Endometrium (tissue), 2 donors: ENCODE measurements at regions not wholly inside any gene's neighbourhood (a gene's known extent, or its start where the extent isn't known, plus 50 kb on each side); places are given as distances from the start of the nearest gene placed in this dataset.
A peak's percentile ranks its signal among the peaks of the same experiment; 100 is the strongest.
"Not testable (repeated sequence)": the region's sequence is repeated elsewhere in the genome, so short reads cannot be mapped to it uniquely, and the experiment has no call there.

ENCODE experiments used
- FAIRE-seq: peaks from 2 replicates; lab custom pipeline; 2012; peaks lifted over from hg19 to GRCh38; lab: Jason Lieb, UNC
- donor health status: control.
- donor health status: control.

DNA sequence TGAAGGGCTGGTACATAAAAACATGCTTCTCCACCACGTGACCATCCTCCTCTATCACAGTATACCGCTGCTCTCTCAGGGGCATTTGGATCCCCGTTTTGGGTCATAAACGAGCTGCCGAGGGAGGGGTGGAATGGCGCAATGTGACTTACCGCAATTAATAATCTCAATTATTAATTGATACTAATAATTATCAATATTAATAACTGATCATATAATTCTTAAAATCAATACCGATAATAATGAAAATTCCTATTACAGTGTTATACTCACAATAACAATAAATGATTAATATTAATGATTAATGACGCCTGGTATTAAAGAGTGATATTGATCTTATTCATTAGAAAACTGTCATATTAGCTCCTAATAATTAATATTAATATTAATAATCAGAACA is 56.1 kb upstream of the FRG2C start:
- FAIRE-seq: peak; percentile 85

DNA sequence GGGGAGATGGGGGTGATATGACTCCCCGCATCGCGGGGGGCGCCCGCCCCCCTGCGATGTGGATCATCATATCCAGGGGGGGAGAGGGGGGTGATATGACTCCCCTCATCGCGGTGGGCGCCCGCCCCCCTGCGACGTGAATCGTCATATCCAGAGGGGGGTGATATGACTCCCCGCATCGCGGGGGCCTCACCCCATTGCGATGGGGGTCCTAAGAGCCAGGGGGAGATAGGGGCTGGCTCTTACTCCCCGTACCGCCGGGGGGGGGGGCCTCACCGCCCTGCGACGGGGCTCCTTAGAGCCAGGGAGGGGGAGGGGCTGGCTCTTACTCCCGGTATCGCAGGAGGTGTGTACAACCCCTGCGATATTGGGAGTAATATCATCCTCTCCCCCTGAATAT is 54.5 kb upstream of the FRG2C start:
- not testable (repeated sequence) for FAIRE-seq

DNA sequence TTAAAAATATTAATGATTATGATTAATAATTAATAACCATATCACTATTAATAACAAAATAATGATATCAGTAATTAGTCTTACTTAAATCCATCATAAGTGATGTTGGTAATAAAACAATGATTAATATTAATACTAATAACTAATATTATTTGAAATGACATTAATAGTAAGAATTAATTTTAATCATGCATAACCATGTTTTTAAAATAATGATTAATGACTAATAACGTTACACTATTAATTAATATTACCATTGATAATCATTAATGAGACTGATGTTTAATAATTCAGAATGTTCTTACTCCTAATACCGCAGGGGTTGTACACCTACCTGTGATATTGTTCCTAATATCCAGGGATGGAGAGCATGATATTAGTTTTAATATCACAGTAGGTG is 53.4 kb upstream of the FRG2C start:
- FAIRE-seq: peak; percentile 93

DNA sequence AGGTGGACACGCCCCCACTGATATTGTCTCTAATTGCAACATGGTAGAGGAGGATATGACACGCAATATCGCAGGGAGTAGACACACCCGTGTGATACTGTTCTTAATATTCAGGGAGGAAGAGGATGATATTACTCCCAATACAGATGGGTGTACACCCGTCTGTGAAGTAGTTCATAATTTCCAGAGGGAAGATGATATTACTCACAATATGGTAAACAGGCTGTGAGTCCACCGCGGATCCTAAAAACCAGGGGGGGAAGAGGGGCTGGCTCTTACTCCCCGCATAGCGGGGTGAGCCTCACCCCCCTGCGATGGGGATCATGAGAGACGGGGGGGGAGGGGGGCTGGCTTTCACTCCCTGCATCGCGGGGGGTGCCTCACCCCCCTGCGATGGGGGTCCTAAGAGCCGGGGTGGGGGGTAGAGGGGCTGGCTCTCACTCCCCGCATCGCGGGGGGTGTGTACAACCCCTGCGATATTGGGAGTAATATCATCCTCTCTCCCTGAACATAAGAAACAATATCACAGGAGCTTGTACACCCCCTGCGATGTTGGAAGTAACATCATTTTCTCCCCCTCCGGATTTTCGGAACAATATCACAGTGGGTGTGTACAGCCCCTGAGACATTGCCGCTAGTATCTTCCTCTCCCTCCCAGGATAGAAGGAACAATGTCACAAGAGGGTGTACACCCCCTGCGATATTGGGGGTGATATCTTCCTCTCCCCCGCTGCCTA is 52.2 kb upstream of the FRG2C start:
- not testable (repeated sequence) for FAIRE-seq
